T-helper 2 cell treated with Interferon-gamma antibody and Interleukin-4, amounts not matched to agents 5 μg/mL and 100 μg/mL, for 36 hours (primary cell): ENCODE measurements at regions not wholly inside any gene's neighbourhood (a gene's known extent, or its start where the extent isn't known, plus 50 kb on each side); places are given as distances from the start of the nearest gene placed in this dataset.
"Not testable (repeated sequence)": the region's sequence is repeated elsewhere in the genome, so short reads cannot be mapped to it uniquely, and the experiment has no call there.

Experiments
- DNase-seq: peaks from one replicate; pipeline ENCODE4 v3.0.0; 2021; ENCODE audit warnings: low spot score
- H3K27ac Mint-ChIP-seq: one replicate; pipeline ENCODE4 v1.8.0; 2021; ENCODE audit warnings: mild to moderate bottlenecking, mixed read lengths
- H3K27me3 Mint-ChIP-seq: one replicate; pipeline ENCODE4 v1.8.0; 2021; ENCODE audit warnings: low read depth, mixed read lengths
- H3K36me3 Mint-ChIP-seq: one replicate; pipeline ENCODE4 v1.8.0; 2021; ENCODE audit warnings: low read depth, mixed read lengths
- H3K4me1 Mint-ChIP-seq: one replicate; pipeline ENCODE4 v1.8.0; 2021; ENCODE audit warnings: low read depth, mixed read lengths
- H3K4me3 Mint-ChIP-seq: one replicate; pipeline ENCODE4 v1.8.0; 2022; ENCODE audit warnings: mild to moderate bottlenecking, moderate library complexity, mixed read lengths
- H3K9me3 Mint-ChIP-seq: one replicate; pipeline ENCODE4 v1.8.0; 2021; ENCODE audit warnings: mixed read lengths

- DNase-seq, result no peak
- H3K4me1 Mint-ChIP-seq, result no peaks in the 10 kb centered on the region
- no peaks in the 10 kb centered on the region for H3K27me3 Mint-ChIP-seq
- H3K36me3 Mint-ChIP-seq, result no peaks in the 10 kb centered on the region
- no peaks in the 10 kb centered on the region for H3K9me3 Mint-ChIP-seq
- H3K4me3 Mint-ChIP-seq, result no peak overlapping the region
- no peak overlapping the region for H3K27ac Mint-ChIP-seq
Measured at GRCh38 chrX:42832764-42833549, 55.0 kb upstream of the PPP1R2C start.

- H3K27me3 Mint-ChIP-seq, H3K36me3 Mint-ChIP-seq, H3K27ac Mint-ChIP-seq, H3K4me3 Mint-ChIP-seq, H3K4me1 Mint-ChIP-seq, H3K9me3 Mint-ChIP-seq, DNase-seq: not testable (repeated sequence)
Measured at GRCh38 chrX:42833550-42833940, 55.6 kb upstream of the PPP1R2C start.

GRCh38 chrX:42837101-42837726 is 59.3 kb upstream of the PPP1R2C start:
- H3K4me1 Mint-ChIP-seq, result no peaks in the 10 kb centered on the region
- H3K27ac Mint-ChIP-seq, result no peak overlapping the region
- DNase-seq, result no peak
- H3K9me3 Mint-ChIP-seq, result no peaks in the 10 kb centered on the region
- no peak overlapping the region for H3K4me3 Mint-ChIP-seq
- no peaks in the 10 kb centered on the region for H3K36me3 Mint-ChIP-seq
- no peaks in the 10 kb centered on the region for H3K27me3 Mint-ChIP-seq

GRCh38 chrX:42837747-42838146 is 59.8 kb upstream of the PPP1R2C start:
- no peaks in the 10 kb centered on the region for H3K27me3 Mint-ChIP-seq
- no peak overlapping the region for H3K4me3 Mint-ChIP-seq
- no peak overlapping the region for H3K27ac Mint-ChIP-seq
- H3K36me3 Mint-ChIP-seq, result no peaks in the 10 kb centered on the region
- no peaks in the 10 kb centered on the region for H3K4me1 Mint-ChIP-seq
- no peak for DNase-seq
- no peaks in the 10 kb centered on the region for H3K9me3 Mint-ChIP-seq

GRCh38 chrX:42839632-42840031 is 61.7 kb upstream of the PPP1R2C start:
- Mint-ChIP-seq H3K4me3 (no peak overlapping the region), H3K9me3 (no peaks in the 10 kb centered on the region), H3K36me3 (no peaks in the 10 kb centered on the region), H3K4me1 (no peaks in the 10 kb centered on the region), H3K27me3 (no peaks in the 10 kb centered on the region), H3K27ac (no peak overlapping the region)
- DNase-seq, result no peak

GRCh38 chrX:42846741-42847140 is 68.8 kb upstream of the PPP1R2C start:
- H3K36me3 Mint-ChIP-seq, result peaks cover 3% of the 10 kb centered on the region
- H3K27me3 Mint-ChIP-seq, result no peaks in the 10 kb centered on the region
- peaks cover 11% of the 10 kb centered on the region for H3K9me3 Mint-ChIP-seq
- H3K4me3 Mint-ChIP-seq, result no peak overlapping the region
- no peak overlapping the region for H3K27ac Mint-ChIP-seq
- DNase-seq, result no peak
- no peaks in the 10 kb centered on the region for H3K4me1 Mint-ChIP-seq

- Mint-ChIP-seq H3K9me3 (no peaks in the 10 kb centered on the region), H3K27ac (no peak overlapping the region), H3K36me3 (no peaks in the 10 kb centered on the region), H3K27me3 (no peaks in the 10 kb centered on the region), H3K4me3 (no peak overlapping the region), H3K4me1 (no peaks in the 10 kb centered on the region)
- no peak for DNase-seq
Measured at GRCh38 chrX:42855259-42855658, 77.3 kb upstream of the PPP1R2C start.

GRCh38 chrX:42857766-42858165 is 79.8 kb upstream of the PPP1R2C start:
- no peak for DNase-seq
- Mint-ChIP-seq H3K4me3 (no peak overlapping the region), H3K27me3 (no peaks in the 10 kb centered on the region), H3K27ac (no peak overlapping the region), H3K36me3 (no peaks in the 10 kb centered on the region), H3K9me3 (no peaks in the 10 kb centered on the region), H3K4me1 (no peaks in the 10 kb centered on the region)

GRCh38 chrX:42869011-42869410 is 91.0 kb upstream of the PPP1R2C start:
- H3K9me3 Mint-ChIP-seq, result no peaks in the 10 kb centered on the region
- DNase-seq, result no peak
- H3K27ac Mint-ChIP-seq, result no peak overlapping the region
- H3K4me1 Mint-ChIP-seq, result peaks cover 10% of the 10 kb centered on the region
- H3K27me3 Mint-ChIP-seq, result no peaks in the 10 kb centered on the region
- no peak overlapping the region for H3K4me3 Mint-ChIP-seq
- no peaks in the 10 kb centered on the region for H3K36me3 Mint-ChIP-seq

GRCh38 chrX:42869659-42870476 is 91.9 kb upstream of the PPP1R2C start:
- no peaks in the 10 kb centered on the region for H3K27me3 Mint-ChIP-seq
- H3K4me1 Mint-ChIP-seq, result peaks cover 10% of the 10 kb centered on the region
- H3K27ac Mint-ChIP-seq, result no peak overlapping the region
- H3K9me3 Mint-ChIP-seq, result no peaks in the 10 kb centered on the region
- no peaks in the 10 kb centered on the region for H3K36me3 Mint-ChIP-seq
- no peak for DNase-seq
- no peak overlapping the region for H3K4me3 Mint-ChIP-seq

- Mint-ChIP-seq H3K4me3 (no peak overlapping the region), H3K4me1 (no peaks in the 10 kb centered on the region), H3K27ac (no peak overlapping the region), H3K27me3 (no peaks in the 10 kb centered on the region), H3K9me3 (no peaks in the 10 kb centered on the region), H3K36me3 (no peaks in the 10 kb centered on the region)
- no peak for DNase-seq
Measured at GRCh38 chrX:42886519-42886918, 108.6 kb upstream of the PPP1R2C start.

- Mint-ChIP-seq H3K9me3 (no peaks in the 10 kb centered on the region), H3K4me1 (no peaks in the 10 kb centered on the region), H3K27me3 (no peaks in the 10 kb centered on the region), H3K36me3 (no peaks in the 10 kb centered on the region), H3K4me3 (no peak overlapping the region), H3K27ac (no peak overlapping the region)
- no peak for DNase-seq
Measured at GRCh38 chrX:42900947-42901346, 123.0 kb upstream of the PPP1R2C start.

GRCh38 chrX:42902513-42902912 is 124.5 kb upstream of the PPP1R2C start:
- H3K4me1 Mint-ChIP-seq, result no peaks in the 10 kb centered on the region
- H3K9me3 Mint-ChIP-seq, result no peaks in the 10 kb centered on the region
- H3K27ac Mint-ChIP-seq, result no peak overlapping the region
- DNase-seq, result no peak
- no peaks in the 10 kb centered on the region for H3K36me3 Mint-ChIP-seq
- H3K4me3 Mint-ChIP-seq, result no peak overlapping the region
- H3K27me3 Mint-ChIP-seq, result no peaks in the 10 kb centered on the region

- no peaks in the 10 kb centered on the region for H3K4me1 Mint-ChIP-seq
- peaks cover 26% of the 10 kb centered on the region for H3K9me3 Mint-ChIP-seq
- peaks cover 5% of the 10 kb centered on the region for H3K36me3 Mint-ChIP-seq
- DNase-seq, result no peak
- no peaks in the 10 kb centered on the region for H3K27me3 Mint-ChIP-seq
- H3K27ac Mint-ChIP-seq, result no peak overlapping the region
- no peak overlapping the region for H3K4me3 Mint-ChIP-seq
Measured at GRCh38 chrX:42920752-42921151, 142.8 kb upstream of the PPP1R2C start.
